GM12874 (cell line): ENCODE measurements at regions not wholly inside any gene's neighbourhood (a gene's known extent, or its start where the extent isn't known, plus 50 kb on each side); places are given as distances from the start of the nearest gene placed in this dataset.

ENCODE experiments used
- TF ChIP-seq, protein P1 (sequence below): IDR thresholded peaks from 2 replicates; pipeline ENCODE4 v1.5.1; 2011; ENCODE audit warnings: low read depth, mild to moderate bottlenecking, control low read depth, low read length, moderate library complexity; ENCODE audit not compliant: insufficient read depth

DNA sequence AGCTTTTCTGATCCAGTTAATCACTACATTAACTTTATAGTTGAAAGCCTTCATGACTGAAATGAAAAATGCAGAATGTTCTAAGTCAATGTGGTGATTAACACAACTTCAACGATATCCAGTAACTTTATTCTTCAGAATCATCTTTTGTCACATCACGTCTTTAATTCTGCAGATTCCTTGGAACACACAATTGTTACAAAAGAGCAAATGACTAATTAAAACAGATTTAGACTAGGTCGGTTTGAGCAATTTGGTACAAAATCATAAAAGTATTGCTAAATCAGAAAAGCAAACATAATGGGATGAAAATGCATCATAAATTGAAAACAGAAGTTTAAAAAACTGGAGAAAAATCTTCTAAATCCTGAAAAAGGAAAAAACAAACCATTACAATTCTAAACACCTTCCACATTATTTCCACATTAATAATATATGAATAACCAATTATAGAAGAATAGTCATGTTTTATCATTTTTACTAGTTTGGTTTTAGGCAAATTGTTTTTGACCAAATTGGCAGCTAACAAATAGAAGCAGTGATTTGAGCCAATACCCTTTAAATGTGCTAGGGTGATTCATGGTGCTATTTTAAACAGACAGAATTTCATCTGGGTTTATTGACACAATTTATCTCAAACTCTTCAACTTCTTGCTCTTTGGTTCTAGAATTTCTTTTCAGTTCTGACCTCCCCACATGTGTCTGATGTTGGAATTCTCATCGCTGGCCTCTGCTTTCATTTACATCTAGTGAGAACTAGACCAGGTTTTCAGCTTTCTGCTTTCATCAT, 468.1 kb upstream of the PTBP2 start:
- TF ChIP-seq, protein P1, sequence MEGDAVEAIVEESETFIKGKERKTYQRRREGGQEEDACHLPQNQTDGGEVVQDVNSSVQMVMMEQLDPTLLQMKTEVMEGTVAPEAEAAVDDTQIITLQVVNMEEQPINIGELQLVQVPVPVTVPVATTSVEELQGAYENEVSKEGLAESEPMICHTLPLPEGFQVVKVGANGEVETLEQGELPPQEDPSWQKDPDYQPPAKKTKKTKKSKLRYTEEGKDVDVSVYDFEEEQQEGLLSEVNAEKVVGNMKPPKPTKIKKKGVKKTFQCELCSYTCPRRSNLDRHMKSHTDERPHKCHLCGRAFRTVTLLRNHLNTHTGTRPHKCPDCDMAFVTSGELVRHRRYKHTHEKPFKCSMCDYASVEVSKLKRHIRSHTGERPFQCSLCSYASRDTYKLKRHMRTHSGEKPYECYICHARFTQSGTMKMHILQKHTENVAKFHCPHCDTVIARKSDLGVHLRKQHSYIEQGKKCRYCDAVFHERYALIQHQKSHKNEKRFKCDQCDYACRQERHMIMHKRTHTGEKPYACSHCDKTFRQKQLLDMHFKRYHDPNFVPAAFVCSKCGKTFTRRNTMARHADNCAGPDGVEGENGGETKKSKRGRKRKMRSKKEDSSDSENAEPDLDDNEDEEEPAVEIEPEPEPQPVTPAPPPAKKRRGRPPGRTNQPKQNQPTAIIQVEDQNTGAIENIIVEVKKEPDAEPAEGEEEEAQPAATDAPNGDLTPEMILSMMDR: no peak

DNA sequence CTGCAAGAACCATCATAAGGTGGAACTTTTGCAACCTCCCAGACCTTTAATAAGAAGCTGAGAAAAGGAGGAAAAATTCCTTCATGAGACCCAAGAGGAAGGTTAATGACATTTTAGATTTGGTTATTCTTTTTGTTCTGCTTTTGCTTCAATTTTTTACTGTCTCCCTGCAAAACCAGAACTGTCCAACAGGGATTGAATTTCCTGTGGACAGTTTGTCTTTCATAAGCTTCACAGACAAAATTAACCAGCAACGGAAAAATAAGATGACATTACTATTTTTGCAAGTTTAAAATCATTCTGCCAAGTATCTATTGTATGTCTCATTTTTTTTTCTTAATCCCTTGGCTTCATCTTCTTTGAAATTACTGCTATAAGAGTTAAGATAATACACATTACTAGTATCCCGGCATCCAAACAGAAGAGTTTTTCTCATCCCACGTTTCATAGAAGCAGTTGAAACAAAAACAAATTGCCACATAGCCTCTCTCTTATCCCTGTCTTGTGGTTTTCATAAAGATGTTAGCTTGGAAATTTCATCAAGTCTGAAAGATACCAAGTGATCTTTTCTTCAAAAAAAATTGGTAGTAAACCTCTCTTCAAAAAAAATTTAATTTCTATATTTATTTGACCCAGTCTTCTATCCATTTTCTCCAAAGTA, 465.3 kb upstream of the PTBP2 start:
- TF ChIP-seq, protein P1: no peak

DNA sequence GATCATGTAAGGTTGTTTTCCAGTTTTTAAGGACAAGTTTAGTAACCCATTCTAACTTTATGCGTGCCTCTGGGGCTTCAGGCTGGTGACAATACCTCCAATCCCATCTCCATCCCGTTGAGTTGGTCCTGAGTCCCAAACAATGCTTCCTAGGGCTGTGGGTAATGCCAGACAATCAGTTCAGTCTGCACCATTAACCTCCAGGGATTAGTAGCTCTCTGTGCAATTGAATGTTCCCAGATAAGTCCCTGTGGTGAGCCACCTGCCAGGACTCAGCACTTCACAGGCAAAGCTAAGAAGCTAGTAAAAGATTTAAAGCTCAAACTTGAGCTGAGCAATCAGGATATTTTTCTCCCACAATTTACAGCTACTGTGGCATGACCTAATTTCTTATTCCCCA, 462.2 kb upstream of the PTBP2 start:
- TF ChIP-seq, protein P1: no peak

DNA sequence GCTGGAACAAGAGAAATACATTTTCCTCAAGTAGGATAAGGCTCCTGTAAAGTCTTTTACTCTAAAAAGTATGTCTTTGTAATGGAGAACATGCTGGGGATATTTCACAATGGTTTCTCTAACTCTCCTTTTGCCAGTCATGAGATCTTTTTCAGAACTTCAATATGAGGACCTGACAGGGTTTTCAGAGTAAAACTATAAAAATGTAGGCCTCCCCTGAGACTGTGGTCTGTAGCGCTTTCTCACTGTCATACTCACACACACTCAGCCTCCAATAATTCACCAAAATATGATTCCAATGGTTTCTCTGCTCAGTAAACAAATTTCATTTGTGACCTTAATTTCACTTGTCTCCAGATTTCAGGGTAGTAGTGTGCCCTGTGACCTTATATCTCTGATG, 440.1 kb upstream of the PTBP2 start:
- TF ChIP-seq, protein P1: no peak

DNA sequence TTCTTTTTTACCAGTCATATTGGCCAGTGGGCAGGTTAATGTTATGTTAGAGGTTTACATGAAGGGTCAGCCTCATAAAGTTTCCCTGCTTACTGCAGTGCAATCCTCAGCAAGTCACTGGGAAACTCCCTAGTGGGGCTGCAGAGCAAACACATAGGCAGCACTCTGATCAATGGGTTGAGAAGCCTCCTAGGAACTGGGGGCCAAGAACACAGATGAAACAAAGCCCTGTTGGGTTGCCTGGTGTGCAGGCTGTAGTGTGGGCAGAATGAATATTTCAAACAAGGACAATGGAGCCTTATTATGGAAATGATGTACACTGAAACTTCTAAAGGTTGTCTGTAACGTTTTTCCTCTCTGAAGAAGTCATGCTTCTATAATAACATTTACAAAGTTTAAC, 431.6 kb upstream of the PTBP2 start:
- TF ChIP-seq, protein P1: no peak

DNA sequence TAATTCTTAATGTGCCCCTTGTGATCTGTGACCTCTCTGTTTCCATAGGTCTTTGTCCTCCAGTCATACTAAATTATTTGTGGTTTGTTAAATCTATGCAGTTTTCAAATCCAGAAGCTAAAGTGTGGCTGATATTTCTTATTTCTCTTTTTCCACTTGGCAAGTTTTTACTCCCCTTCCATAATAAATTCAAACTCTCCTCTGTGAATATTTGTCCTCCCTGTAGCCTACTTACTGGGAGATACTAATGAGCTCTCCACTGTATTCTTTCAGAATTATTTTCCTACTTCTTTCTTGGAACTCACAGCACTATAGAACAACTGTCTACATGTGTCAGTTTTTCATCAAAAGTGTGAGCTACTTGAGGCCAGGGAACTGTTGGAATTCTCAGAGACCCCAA, 430.8 kb upstream of the PTBP2 start:
- TF ChIP-seq, protein P1: no peak

DNA sequence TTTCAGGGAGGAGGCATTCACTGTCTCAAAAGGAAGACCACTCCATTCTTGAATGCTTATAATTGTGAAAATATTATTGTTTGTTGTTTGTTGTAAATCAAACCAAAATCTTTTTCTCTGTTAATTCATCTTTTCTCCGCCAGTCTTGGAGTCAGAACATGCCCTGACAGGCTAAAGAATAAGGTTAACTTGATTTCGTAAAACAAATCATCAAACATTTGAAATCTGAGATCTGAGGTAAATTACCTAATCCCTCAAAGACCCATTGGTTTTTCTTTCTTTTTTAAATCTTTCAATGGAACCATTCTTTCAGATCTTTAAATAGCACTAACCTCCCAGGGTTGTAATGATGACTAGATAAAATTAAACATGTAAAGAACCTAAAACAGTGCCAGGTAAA, 430.1 kb upstream of the PTBP2 start:
- TF ChIP-seq, protein P1: no peak
